T-cell (primary cell): ENCODE measurements at regions not wholly inside any gene's neighbourhood (a gene's known extent, or its start where the extent isn't known, plus 50 kb on each side); places are given as distances from the start of the nearest gene placed in this dataset.

ENCODE experiments used
- ATAC-seq, 4 experiments: fragments of 200-7000 bp in 3 of 4; fragments of 150-1000 bp in 1 of 4; cut with Tn5 transposase; replicated peaks in 1 of 4; 1 replicate in 3 of 4; 2 replicates in 1 of 4; pipeline ENCODE4 v1.10.0; 2021; ENCODE audit warnings: moderate library complexity in 3 of 4, mild to moderate bottlenecking in 2 of 4, moderate number of reproducible peaks in 1 of 4
- CTCF ChIA-PET, 2 donors: fragments of 300-600 bp; sonication (Branson Sonifier 250); formaldehyde crosslinking; loops; one replicate each; lab custom pipeline; 2022; ENCODE audit warnings: antibody characterized with exemption in 2 of 2; lab: Charles Lee
- POLR2A ChIA-PET, 2 donors: fragments of 300-600 bp; sonication (Branson Sonifier 250); formaldehyde crosslinking; loops; one replicate each; lab custom pipeline; 2022; ENCODE audit warnings: antibody characterized with exemption in 2 of 2; lab: Charles Lee
- DNase-seq, 35 experiments: peaks; one replicate each; pipeline versions ENCODE4 v3.0.0 to v3.0.0-alpha.2; 2013 to 2023
- H3K27ac ChIP-seq: one replicate; pipeline ENCODE4 v1.5.1; 2013; ENCODE audit warnings: low read length
- H3K27me3 ChIP-seq, 2 experiments: replicated peaks in 1 of 2; 1 replicate in 1 of 2; 2 replicates in 1 of 2; pipeline versions ENCODE4 v1.6.1 to v1.7.0; 2013; ENCODE audit warnings: low read length in 1 of 2, mixed read lengths in 1 of 2; ENCODE audit not compliant: control insufficient read depth in 2 of 2, insufficient read depth in 2 of 2; ENCODE audit errors: extremely low read depth in 1 of 2
- H3K36me3 ChIP-seq, 2 donors: 1 replicate in 1 of 2; 2 replicates in 1 of 2; pipeline versions ENCODE4 v1.6.1 to v1.7.0; 2013; ENCODE audit warnings: low read length in 1 of 2; ENCODE audit not compliant: control insufficient read depth in 2 of 2, insufficient read depth in 1 of 2; ENCODE audit errors: extremely low read depth in 1 of 2
- H3K4me1 ChIP-seq, 2 experiments: 1 replicate in 1 of 2; 2 replicates in 1 of 2; pipeline versions ENCODE4 v1.6.1 to v1.7.0; 2013; ENCODE audit warnings: low read length in 2 of 2, mixed read lengths in 1 of 2; ENCODE audit not compliant: insufficient read depth in 2 of 2, control insufficient read depth in 1 of 2; ENCODE audit errors: extremely low read depth in 1 of 2
- H3K4me3 ChIP-seq, 2 donors: 1 replicate in 1 of 2; 2 replicates in 1 of 2; pipeline versions ENCODE4 v1.5.1 to v1.7.0; 2013; ENCODE audit warnings: mild to moderate bottlenecking in 2 of 2, low read length in 1 of 2, moderate library complexity in 1 of 2; ENCODE audit not compliant: control insufficient read depth in 1 of 2; ENCODE audit errors: extremely low read depth in 1 of 2
- H3K9me3 ChIP-seq: 2 replicates; pipeline ENCODE4 v1.7.0; 2013
- H3K27ac Mint-ChIP-seq, 2 donors: one replicate each; pipeline ENCODE4 v1.8.0; 2020 to 2021; ENCODE audit warnings: mild to moderate bottlenecking in 2 of 2, mixed read lengths in 2 of 2
- H3K27me3 Mint-ChIP-seq, 2 donors: one replicate each; pipeline ENCODE4 v1.8.0; 2021 to 2022; ENCODE audit warnings: mixed read lengths in 2 of 2
- H3K36me3 Mint-ChIP-seq: one replicate; pipeline ENCODE4 v1.8.0; 2021; ENCODE audit warnings: mixed read lengths
- H3K4me1 Mint-ChIP-seq, 3 donors: one replicate each; pipeline ENCODE4 v1.8.0; 2020 to 2022; ENCODE audit warnings: mixed read lengths in 3 of 3, mild to moderate bottlenecking in 1 of 3
- H3K4me3 Mint-ChIP-seq, 3 donors: one replicate each; pipeline ENCODE4 v1.8.0; 2020 to 2022; ENCODE audit warnings: mild to moderate bottlenecking in 3 of 3, mixed read lengths in 3 of 3, moderate library complexity in 3 of 3
- H3K9me3 Mint-ChIP-seq, 3 donors: one replicate each; pipeline ENCODE4 v1.8.0; 2020 to 2022; ENCODE audit warnings: mixed read lengths in 3 of 3
- WGBS: methylation state at CpG from one replicate; pipeline ENCODE4 v1.1.5; 2013; ENCODE audit warnings: missing lambda C conversion rate; ENCODE audit not compliant: insufficient coverage; 5-methylcytosine and 5-hydroxymethylcytosine counted together

DNA sequence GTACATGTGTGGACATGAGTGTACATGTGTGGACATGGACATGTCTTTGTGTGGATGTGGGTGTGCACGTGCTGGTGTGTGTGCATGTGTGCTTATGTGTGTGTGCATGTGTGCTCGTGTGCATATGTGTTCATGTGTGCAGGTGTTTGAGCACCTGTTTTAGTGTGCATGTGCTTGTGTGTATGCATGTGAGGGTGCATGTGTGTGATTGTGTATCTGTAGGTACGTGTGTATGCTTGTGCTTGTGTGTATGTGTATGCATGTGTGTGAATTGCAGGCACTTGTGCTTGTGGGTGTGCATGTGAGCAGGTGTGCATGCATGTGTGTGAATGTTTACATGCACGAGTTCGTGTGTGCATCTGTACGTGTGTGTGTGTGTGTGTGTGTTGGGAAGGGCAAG, 300.6 kb upstream of the EEF2KMT start:
- Mint-ChIP-seq H3K9me3 (peaks cover 0 to 7% (median 0%) of the 10 kb centered on the region in 3 donors), H3K27me3 (peaks cover 18 to 20% of the 10 kb centered on the region in 2 donors), H3K27ac (no peak overlapping the region), H3K4me3 (no peak overlapping the region), H3K36me3 (no peaks in the 10 kb centered on the region), H3K4me1 (no peaks in the 10 kb centered on the region)
- CTCF ChIA-PET: no interaction called here
- Histone ChIP-seq H3K4me1 (no peaks in the 10 kb centered on the region), H3K27me3 (peaks cover 0 to 11% of the 10 kb centered on the region in 2 experiments), H3K4me3 (no peak overlapping the region), H3K9me3 (no peaks in the 10 kb centered on the region), H3K27ac (no peak overlapping the region), H3K36me3 (no peaks in the 10 kb centered on the region)
- DNase-seq (no peak), ATAC-seq (no peak)
- POLR2A ChIA-PET: no interaction called here
- WGBS: 72% methylated on average over 6 of the region's 6 CpGs

DNA sequence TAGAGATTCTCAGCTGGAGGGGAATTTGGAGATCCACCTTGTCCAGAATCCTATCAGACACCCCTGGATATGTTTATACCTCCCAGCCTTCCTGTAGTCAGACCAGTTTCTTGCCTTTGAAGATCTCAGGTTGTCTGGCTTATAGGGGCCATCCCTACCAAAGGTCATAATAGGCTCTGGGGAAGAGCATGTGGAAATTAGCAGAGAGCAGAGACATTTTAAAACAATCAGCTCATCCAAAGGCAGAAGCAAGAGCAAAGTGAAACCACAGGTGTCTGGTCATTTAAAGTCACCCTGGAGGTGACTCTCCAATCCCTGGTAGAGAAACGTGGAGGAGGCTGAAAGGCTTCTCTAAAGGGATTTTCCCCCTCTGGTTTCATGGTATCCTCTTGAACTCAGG, 299.3 kb upstream of the EEF2KMT start:
- Histone ChIP-seq H3K27me3 (peaks cover 0 to 3% of the 10 kb centered on the region in 2 experiments), H3K9me3 (no peaks in the 10 kb centered on the region), H3K27ac (no peak overlapping the region), H3K36me3 (no peaks in the 10 kb centered on the region), H3K4me1 (no peaks in the 10 kb centered on the region), H3K4me3 (no peak overlapping the region)
- ChIA-PET CTCF (no interaction called here), POLR2A (no interaction called here)
- DNase-seq (no peak), ATAC-seq (no peak)
- H3K4me1 Mint-ChIP-seq: no peaks in the 10 kb centered on the region
- no peak overlapping the region for H3K4me3 Mint-ChIP-seq
- peaks cover 0 to 5% (median 0%) of the 10 kb centered on the region in 3 donors for H3K9me3 Mint-ChIP-seq
- H3K27me3 Mint-ChIP-seq: peaks cover 14% of the 10 kb centered on the region in 2 donors
- WGBS: 43% methylated on average over 1 of the region's 1 CpG
- no peaks in the 10 kb centered on the region for H3K36me3 Mint-ChIP-seq
- no peak overlapping the region for H3K27ac Mint-ChIP-seq

DNA sequence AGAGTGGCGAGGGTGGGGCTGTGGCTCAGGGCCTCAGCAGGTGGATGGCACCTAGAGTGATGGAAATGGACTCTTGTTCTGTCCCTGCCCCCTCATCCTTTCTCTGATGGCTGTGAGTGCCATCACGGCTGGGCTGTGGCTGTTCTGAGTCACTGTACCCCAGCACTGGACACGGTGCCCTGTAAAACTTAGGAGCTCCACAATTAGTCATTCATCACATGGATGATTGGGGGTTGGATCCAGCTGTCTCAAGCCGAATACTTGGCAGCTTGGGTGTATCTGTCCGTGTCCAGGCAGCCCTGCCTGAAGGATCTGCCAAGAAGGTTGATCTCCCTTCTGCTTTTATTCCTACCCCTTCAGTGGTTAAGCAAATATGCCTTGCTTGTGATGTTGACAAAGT, 295.5 kb upstream of the EEF2KMT start:
- ChIA-PET POLR2A (no interaction called here), CTCF (no interaction called here)
- ATAC-seq (no peak), DNase-seq (no peak)
- H3K9me3 Mint-ChIP-seq: peaks cover 0 to under 1% (median 0%) of the 10 kb centered on the region in 3 donors
- no peak overlapping the region for H3K27ac Mint-ChIP-seq
- H3K4me3 ChIP-seq: no peak overlapping the region
- H3K36me3 Mint-ChIP-seq: no peaks in the 10 kb centered on the region
- no peaks in the 10 kb centered on the region for H3K9me3 ChIP-seq
- 55% methylated on average over 2 of the region's 5 CpGs for WGBS
- H3K4me1 ChIP-seq: no peaks in the 10 kb centered on the region
- peaks cover 8 to 15% of the 10 kb centered on the region in 2 donors for H3K27me3 Mint-ChIP-seq
- peaks cover 0 to 2% of the 10 kb centered on the region in 2 experiments for H3K27me3 ChIP-seq
- H3K36me3 ChIP-seq: no peaks in the 10 kb centered on the region
- no peaks in the 10 kb centered on the region for H3K4me1 Mint-ChIP-seq
- no peak overlapping the region for H3K27ac ChIP-seq
- no peak overlapping the region for H3K4me3 Mint-ChIP-seq

DNA sequence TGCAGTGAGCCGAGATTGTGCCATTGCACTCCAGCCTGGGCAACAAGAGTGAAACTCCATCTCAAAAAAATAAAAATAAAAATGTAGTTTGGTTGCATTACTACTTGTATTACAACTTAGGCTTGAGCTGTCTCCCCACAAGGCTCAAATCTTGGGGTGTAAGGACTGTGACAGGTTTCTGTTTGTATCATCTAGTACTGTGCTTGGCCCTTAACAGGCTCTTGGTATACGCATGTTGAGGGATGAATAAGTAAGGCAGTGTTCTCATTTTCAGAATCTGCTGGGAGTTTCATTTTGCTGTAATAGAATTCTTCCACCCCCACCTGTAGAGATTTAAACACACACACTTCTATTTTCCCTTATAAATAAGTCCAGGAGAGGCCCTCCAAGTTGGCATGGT, 289.4 kb upstream of the EEF2KMT start:
- Histone ChIP-seq H3K36me3 (no peaks in the 10 kb centered on the region), H3K27ac (no peak overlapping the region), H3K4me3 (no peak overlapping the region), H3K9me3 (no peaks in the 10 kb centered on the region), H3K27me3 (peaks cover 0 to 3% of the 10 kb centered on the region in 2 experiments), H3K4me1 (no peaks in the 10 kb centered on the region)
- H3K4me1 Mint-ChIP-seq: no peaks in the 10 kb centered on the region
- peaks cover 0 to 15% of the 10 kb centered on the region in 2 donors for H3K27me3 Mint-ChIP-seq
- H3K4me3 Mint-ChIP-seq: no peak overlapping the region
- H3K36me3 Mint-ChIP-seq: no peaks in the 10 kb centered on the region
- ATAC-seq: no peak
- DNase-seq: no peak
- no CpG with 5 or more reads among the region's 2 CpGs for WGBS
- CTCF ChIA-PET: no interaction called here
- H3K9me3 Mint-ChIP-seq: peaks cover 6 to 12% (median 9%) of the 10 kb centered on the region in 3 donors
- no peak overlapping the region for H3K27ac Mint-ChIP-seq
- POLR2A ChIA-PET: no interaction called here

- H3K9me3 Mint-ChIP-seq: peaks cover 6 to 12% (median 9%) of the 10 kb centered on the region in 3 donors
- H3K27me3 ChIP-seq: peaks cover 0 to 3% of the 10 kb centered on the region in 2 experiments
- ChIA-PET POLR2A (no interaction called here), CTCF (interaction anchor here in 1 of 2 donors (0.7 kb wide), 1 partner anchor 29 kb away, joined by 3 read pairs; no protein-coding TSS in a partner anchor)
- H3K27ac Mint-ChIP-seq: no peak overlapping the region
- no peak overlapping the region for H3K27ac ChIP-seq
- no peak overlapping the region for H3K4me3 Mint-ChIP-seq
- WGBS: no CpG with 5 or more reads among the region's 3 CpGs
- H3K4me1 ChIP-seq: no peaks in the 10 kb centered on the region
- H3K27me3 Mint-ChIP-seq: peaks cover 0 to 9% of the 10 kb centered on the region in 2 donors
- no peaks in the 10 kb centered on the region for H3K4me1 Mint-ChIP-seq
- no peaks in the 10 kb centered on the region for H3K9me3 ChIP-seq
- H3K36me3 ChIP-seq: no peaks in the 10 kb centered on the region
- H3K36me3 Mint-ChIP-seq: no peaks in the 10 kb centered on the region
- ATAC-seq (no peak), DNase-seq (no peak)
- H3K4me3 ChIP-seq: no peak overlapping the region
These were observed 288.2 kb upstream of the EEF2KMT start for GRCh38 chr16:5385811-5386210.

- POLR2A ChIA-PET: no interaction called here
These were observed 287.5 kb upstream of the EEF2KMT start for GRCh38 chr16:5385115-5385514.

DNA sequence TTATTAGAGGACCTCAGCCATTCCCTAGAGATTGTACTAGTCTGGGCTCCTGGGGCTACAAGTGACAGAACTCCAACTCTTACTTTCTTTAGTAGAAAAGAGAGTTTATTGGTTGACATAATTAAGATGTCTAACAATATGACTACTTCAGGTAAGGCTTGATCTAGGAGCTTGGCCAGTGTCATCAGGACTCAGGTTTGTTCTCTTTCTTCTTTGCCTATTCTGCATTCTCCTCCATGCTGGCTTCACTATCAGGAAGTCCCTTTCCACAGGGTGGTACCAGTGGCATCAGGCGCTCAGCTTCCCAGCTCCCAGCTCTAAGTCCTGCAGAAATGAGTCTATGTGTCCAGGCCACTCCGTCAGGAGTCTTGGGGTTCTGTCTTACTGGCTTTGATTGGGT, 286.1 kb upstream of the EEF2KMT start:
- Histone ChIP-seq H3K27ac (no peak overlapping the region), H3K4me1 (no peaks in the 10 kb centered on the region), H3K9me3 (no peaks in the 10 kb centered on the region), H3K36me3 (no peaks in the 10 kb centered on the region), H3K27me3 (peaks cover 0 to 3% of the 10 kb centered on the region in 2 experiments), H3K4me3 (no peak overlapping the region)
- Mint-ChIP-seq H3K27ac (no peak overlapping the region), H3K27me3 (peaks cover 0 to 9% of the 10 kb centered on the region in 2 donors), H3K4me1 (no peaks in the 10 kb centered on the region), H3K9me3 (peaks cover 6 to 12% (median 9%) of the 10 kb centered on the region in 3 donors), H3K4me3 (no peak overlapping the region), H3K36me3 (no peaks in the 10 kb centered on the region)
- ATAC-seq: no peak
- CTCF ChIA-PET: no interaction called here
- no CpG with 5 or more reads among the region's 2 CpGs for WGBS
- POLR2A ChIA-PET: no interaction called here
- no peak for DNase-seq

More at GRCh38 chr16:5385115-5385514, 287.5 kb upstream of the EEF2KMT start:
- Histone ChIP-seq H3K4me1 (no peaks in the 10 kb centered on the region), H3K4me3 (no peak overlapping the region), H3K36me3 (no peaks in the 10 kb centered on the region), H3K27me3 (peaks cover 0 to 3% of the 10 kb centered on the region in 2 experiments), H3K9me3 (no peaks in the 10 kb centered on the region), H3K27ac (no peak overlapping the region)
- DNase-seq: no peak
- peaks cover 0 to 9% of the 10 kb centered on the region in 2 donors for H3K27me3 Mint-ChIP-seq
- H3K4me3 Mint-ChIP-seq: no peak overlapping the region
- H3K27ac Mint-ChIP-seq: no peak overlapping the region
- WGBS: 29% methylated on average over 1 of the region's 2 CpGs
- ATAC-seq: no peak
- peaks cover 6 to 12% (median 9%) of the 10 kb centered on the region in 3 donors for H3K9me3 Mint-ChIP-seq
- H3K36me3 Mint-ChIP-seq: no peaks in the 10 kb centered on the region
- CTCF ChIA-PET: no interaction called here
- no peaks in the 10 kb centered on the region for H3K4me1 Mint-ChIP-seq
